ENCODE measurements at regions not wholly inside any gene's neighbourhood (a gene's known extent, or its start where the extent isn't known, plus 50 kb on each side); places are given as distances from the start of the nearest gene placed in this dataset.

DNA sequence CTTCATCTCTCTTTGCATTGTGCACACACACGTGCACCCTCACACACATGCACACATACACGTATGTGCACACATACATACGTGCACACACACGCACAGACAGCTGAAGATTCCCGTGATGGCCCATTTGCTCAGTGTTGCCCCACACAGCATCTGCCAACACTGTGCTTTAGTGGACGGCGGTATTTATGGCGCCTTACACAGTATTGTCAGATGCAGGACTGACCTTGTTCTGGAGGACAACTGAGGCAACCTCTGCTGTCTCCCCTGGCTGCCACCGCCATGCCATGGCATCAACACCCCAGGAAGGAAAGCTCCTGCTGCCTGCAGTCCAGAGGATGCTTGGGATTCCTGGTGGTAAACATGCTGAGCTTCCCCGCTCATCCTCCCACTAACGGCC, 316.4 kb downstream of the TEX29 start:
- Histone ChIP-seq H3K14ac (ENCODE audit: insufficient read depth, low read length) (no peak overlapping the region), H3K4me1 (ENCODE audit: insufficient read depth, low read length) (peaks cover 13% of the 10 kb centered on the region; the same call in 1 of the 2 replicates), H3K23ac (ENCODE audit: insufficient read length, low read depth, low read length) (no peak overlapping the region), H4K91ac (ENCODE audit: insufficient read length, low read depth, low read length) (no peak overlapping the region), H4K20me1 (ENCODE audit: control insufficient read depth, insufficient read depth, insufficient read length) (no peaks in the 10 kb centered on the region), H3K18ac (ENCODE audit: insufficient read length, low read depth, low read length) (no peak overlapping the region), H2BK120ac (ENCODE audit: low read depth, low read length, poor library complexity, severe bottlenecking) (no peak overlapping the region), H2BK12ac (ENCODE audit: insufficient read length, low read depth, low read length) (no peak overlapping the region), H4K8ac (replicated peaks; ENCODE audit: insufficient read length, low read depth, low read length) (no peak overlapping the region), H3K79me1 (ENCODE audit: insufficient read depth, low read depth, low read length, poor library complexity, severe bottlenecking) (no peaks in the 10 kb centered on the region), H4K5ac (ENCODE audit: insufficient read length, low read depth, low read length) (no peak overlapping the region), H3K27ac (ENCODE audit: insufficient read length, low read depth, low read length) (no peak overlapping the region), H3K56ac (ENCODE audit: insufficient read length, low read depth, low read length) (no peak overlapping the region), H3K27me3 (ENCODE audit: insufficient read depth, low read length) (no peaks in the 10 kb centered on the region), H3T11ph (ENCODE audit: low read length) (no peak overlapping the region), H2AFZ (ENCODE audit: low read length) (no peak overlapping the region), H3K23me2 (ENCODE audit: insufficient read length, low read depth, low read length, poor library complexity, severe bottlenecking) (peaks cover under 1% of the 10 kb centered on the region), H2AK5ac (ENCODE audit: insufficient read length, low read length) (no peak overlapping the region), H2BK20ac (ENCODE audit: low read depth, low read length, poor library complexity, severe bottlenecking) (no peak overlapping the region), H3K4ac (ENCODE audit: low read depth, low read length) (no peak overlapping the region), H3K9ac (ENCODE audit: extremely low read depth, insufficient read length, low read length) (no peak overlapping the region), H3K4me2 (ENCODE audit: insufficient read depth, insufficient read length, low read length) (no peak overlapping the region), H2BK15ac (ENCODE audit: low read depth, low read length) (no peak overlapping the region), H3K9me3 (ENCODE audit: control insufficient read depth, low read depth, low read length) (no peaks in the 10 kb centered on the region), H2BK5ac (ENCODE audit: insufficient read length, low read length) (no peak overlapping the region), H3K79me2 (ENCODE audit: insufficient read depth, low read length) (no peaks in the 10 kb centered on the region)
- H3K27ac Mint-ChIP-seq: no peak overlapping the region
- peaks cover 56 to 64% of the 10 kb centered on the region in 2 experiments for H3K4me1 Mint-ChIP-seq
- H3K9me3 Mint-ChIP-seq: peaks cover 0 to 3% of the 10 kb centered on the region in 2 experiments; a peak in 1 of 5 replicates
- peak; percentile 25 for DNase-seq
- no peak for TF ChIP-seq CTCF (conservative IDR thresholded peaks at IDR 0.05)
- no CpG with 5 or more reads among the region's 11 CpGs for WGBS (ENCODE audit: extremely low coverage, insufficient read length, low lambda C conversion rate)
- H3K27me3 Mint-ChIP-seq (ENCODE audit: low read depth): peaks cover 5% of the 10 kb centered on the region
- no peak overlapping the region for H3K4me3 Mint-ChIP-seq
- H3K36me3 Mint-ChIP-seq (ENCODE audit: insufficient read depth in 1 of 3, low read depth in 3 of 3): no peaks in the 10 kb centered on the region
